Activated naive CD4-positive, alpha-beta T cell (primary cell): ENCODE measurements at regions not wholly inside any gene's neighbourhood (a gene's known extent, or its start where the extent isn't known, plus 50 kb on each side); places are given as distances from the start of the nearest gene placed in this dataset.

ENCODE experiments used
- DNase-seq, 4 experiments: peaks; one replicate each; lab custom pipeline; 2025; lab: John Stamatoyannopoulos, UW

GRCh38 chr2:136242687-136243277 is 124.8 kb upstream of the CXCR4 start:
- peak in 1 of 4 experiments; percentile 6 for DNase-seq

GRCh38 chr2:136242100-136242499 is 124.2 kb upstream of the CXCR4 start:
- no peak for DNase-seq

- DNase-seq = no peak
Measured at GRCh38 chr2:136239079-136239685, 121.2 kb upstream of the CXCR4 start.

GRCh38 chr2:136238286-136239078 is 120.5 kb upstream of the CXCR4 start:
- DNase-seq = peak in 1 of 4 experiments; percentile 19

- no peak for DNase-seq
Measured at GRCh38 chr2:136236019-136236418, 118.1 kb upstream of the CXCR4 start.

- DNase-seq = no peak
Measured at GRCh38 chr2:136235546-136235945, 117.6 kb upstream of the CXCR4 start.

GRCh38 chr2:136234261-136234660 is 116.3 kb upstream of the CXCR4 start:
- no peak for DNase-seq

GRCh38 chr2:136233298-136233697 is 115.3 kb upstream of the CXCR4 start:
- DNase-seq = no peak

- DNase-seq = no peak
Measured at GRCh38 chr2:136232456-136233172, 114.7 kb upstream of the CXCR4 start.

GRCh38 chr2:136230464-136230863 is 112.5 kb upstream of the CXCR4 start:
- no peak for DNase-seq

- no peak for DNase-seq
Measured at GRCh38 chr2:136226903-136227302, 109.0 kb upstream of the CXCR4 start.

GRCh38 chr2:136225950-136226835 is 108.2 kb upstream of the CXCR4 start:
- DNase-seq = peak in 1 of 4 experiments; percentile 18

- DNase-seq = no peak
Measured at GRCh38 chr2:136223274-136223673, 105.3 kb upstream of the CXCR4 start.

- no peak for DNase-seq
Measured at GRCh38 chr2:136222862-136223261, 104.9 kb upstream of the CXCR4 start.

GRCh38 chr2:136221026-136221425 is 103.1 kb upstream of the CXCR4 start:
- DNase-seq = no peak

GRCh38 chr2:136219963-136220362 is 102.0 kb upstream of the CXCR4 start:
- no peak for DNase-seq

GRCh38 chr2:136219341-136219740 is 101.4 kb upstream of the CXCR4 start:
- DNase-seq = no peak

- DNase-seq = no peak
Measured at GRCh38 chr2:136217996-136218395, 100.0 kb upstream of the CXCR4 start.

- no peak for DNase-seq
Measured at GRCh38 chr2:136215908-136216472, 98.0 kb upstream of the CXCR4 start.

- no peak for DNase-seq
Measured at GRCh38 chr2:136215449-136215848, 97.5 kb upstream of the CXCR4 start.
